IMR-90 (cell line): ENCODE measurements at regions not wholly inside any gene's neighbourhood (a gene's known extent, or its start where the extent isn't known, plus 50 kb on each side); places are given as distances from the start of the nearest gene placed in this dataset.
A peak's percentile ranks its signal among the peaks of the same experiment; 100 is the strongest.

Experiments
- ATAC-seq: fragments of 200-7000 bp; cut with Tn5 transposase; 2 replicates; pipeline ENCODE4 v1.9.1; 2020; ENCODE audit warnings: low read depth, mild to moderate bottlenecking, moderate library complexity
- BruUV-seq: library from RNA; stranded (reverse); fragments of 400-500 nt; replicated peaks from 2 replicates; lab custom pipeline; 2021; lab: Mats Ljungman, UMichigan
- CTCF ChIA-PET: fragments of 300-600 bp; formaldehyde crosslinking; extraction: SDS; loops from one replicate; lab custom pipeline; 2021; ENCODE audit warnings: antibody characterized with exemption; lab: Yijun Ruan, JAX
- POLR2A ChIA-PET: fragments of 300-600 bp; sonication (Branson Sonifier 250); formaldehyde crosslinking; loops from one replicate; lab custom pipeline; 2022; ENCODE audit warnings: antibody characterized with exemption; ENCODE audit not compliant: unreplicated experiment; lab: Charles Lee
- DNase-seq: peaks from one replicate; pipeline ENCODE4 v3.0.0; 2013
- H2AFZ ChIP-seq: replicated peaks from 2 replicates; pipeline ENCODE3; 2013; ENCODE audit warnings: low read length, mild to moderate bottlenecking; ENCODE audit not compliant: poor library complexity
- H2AK5ac ChIP-seq: 2 replicates; pipeline ENCODE4 v1.6.1; 2013; ENCODE audit warnings: low read depth, low read length, inconsistent platforms
- H2AK9ac ChIP-seq: replicated peaks from 2 replicates; pipeline ENCODE3; 2013; ENCODE audit warnings: mild to moderate bottlenecking, low read depth, low read length, moderate library complexity; ENCODE audit not compliant: poor library complexity
- H2BK120ac ChIP-seq: 2 replicates; pipeline ENCODE4 v1.6.1; 2013; ENCODE audit warnings: low read depth, low read length, inconsistent platforms
- H2BK15ac ChIP-seq: 3 replicates; pipeline ENCODE4 v1.6.1; 2013; ENCODE audit warnings: low read depth, low read length, inconsistent platforms
- H2BK20ac ChIP-seq: 2 replicates; pipeline ENCODE4 v1.6.1; 2013; ENCODE audit warnings: low read depth, mild to moderate bottlenecking, inconsistent platforms, low read length, moderate library complexity
- H2BK5ac ChIP-seq: 2 replicates; pipeline ENCODE4 v1.6.1; 2013; ENCODE audit warnings: mild to moderate bottlenecking, low read depth, low read length, inconsistent platforms; ENCODE audit not compliant: poor library complexity, severe bottlenecking
- H3K14ac ChIP-seq: replicated peaks from 2 replicates; pipeline ENCODE4 v1.6.1; 2013; ENCODE audit warnings: low read depth, low read length, inconsistent platforms
- H3K18ac ChIP-seq: 2 replicates; pipeline ENCODE4 v1.6.1; 2013; ENCODE audit warnings: low read depth, low read length, control low read depth
- H3K23ac ChIP-seq: 2 replicates; pipeline ENCODE4 v1.6.1; 2013; ENCODE audit warnings: low read depth, low read length, inconsistent platforms
- H3K27ac ChIP-seq: 2 replicates; pipeline ENCODE4 v1.5.1; 2013; ENCODE audit warnings: mild to moderate bottlenecking, control low read depth, low read length; ENCODE audit not compliant: insufficient read depth
- H3K27me3 ChIP-seq: 2 replicates; pipeline ENCODE4 v1.6.1; 2013; ENCODE audit warnings: low read length; ENCODE audit not compliant: control insufficient read depth, insufficient read depth
- H3K36me3 ChIP-seq: 2 replicates; pipeline ENCODE4 v1.6.1; 2013; ENCODE audit warnings: low read length, mixed read lengths; ENCODE audit not compliant: control insufficient read depth, insufficient read depth
- H3K4ac ChIP-seq: 2 replicates; pipeline ENCODE4 v1.6.1; 2013; ENCODE audit warnings: low read depth, low read length, inconsistent platforms
- H3K4me1 ChIP-seq: 2 replicates; pipeline ENCODE4 v1.6.1; 2013; ENCODE audit warnings: low read length, mixed read lengths; ENCODE audit not compliant: control insufficient read depth, insufficient read depth
- H3K4me2 ChIP-seq: 2 replicates; pipeline ENCODE4 v1.6.1; 2013; ENCODE audit warnings: low read depth, mild to moderate bottlenecking, control low read depth, low read length, moderate library complexity
- H3K4me3 ChIP-seq: 2 replicates; pipeline ENCODE4 v1.5.1; 2013; ENCODE audit warnings: low read depth, mild to moderate bottlenecking, control low read depth, low read length, moderate library complexity; ENCODE audit not compliant: insufficient read depth
- H3K56ac ChIP-seq: 2 replicates; pipeline ENCODE4 v1.6.1; 2013; ENCODE audit warnings: low read length, inconsistent platforms; ENCODE audit not compliant: insufficient read depth; ENCODE audit errors: extremely low read depth
- H3K79me1 ChIP-seq, 2 experiments: 2 replicates each; pipeline ENCODE4 v1.6.1; 2013; ENCODE audit warnings: low read length in 2 of 2, inconsistent platforms in 1 of 2, low read depth in 1 of 2
- H3K9ac ChIP-seq: 2 replicates; pipeline ENCODE4 v1.6.1; 2013; ENCODE audit warnings: low read depth, low read length, control low read depth
- H3K9me1 ChIP-seq: 2 replicates; pipeline ENCODE4 v1.6.1; 2013; ENCODE audit warnings: low read length, inconsistent platforms; ENCODE audit not compliant: insufficient read depth
- H3K9me3 ChIP-seq: 2 replicates; pipeline ENCODE4 v1.6.1; 2013; ENCODE audit warnings: low read length; ENCODE audit not compliant: control insufficient read depth, insufficient read depth
- H4K20me1 ChIP-seq: 2 replicates; pipeline ENCODE4 v1.6.1; 2013; ENCODE audit warnings: low read length, inconsistent platforms; ENCODE audit not compliant: insufficient read depth
- H4K5ac ChIP-seq: 2 replicates; pipeline ENCODE4 v1.6.1; 2013; ENCODE audit warnings: mild to moderate bottlenecking, low read depth, low read length, control low read depth
- H4K8ac ChIP-seq, 2 experiments: 2 replicates each; pipeline ENCODE4 v1.6.1; 2013; ENCODE audit warnings: low read depth in 2 of 2, low read length in 2 of 2, control low read depth in 1 of 2, inconsistent platforms in 1 of 2
- H4K91ac ChIP-seq: 2 replicates; pipeline ENCODE4 v1.6.1; 2013; ENCODE audit warnings: low read depth, low read length, inconsistent platforms; ENCODE audit not compliant: insufficient read depth
- CEBPB ChIP-seq: IDR thresholded peaks from 2 replicates; pipeline ENCODE4 v1.6.1; 2012; ENCODE audit warnings: low read depth, low read length, improper control_type of control experiment
- FOS ChIP-seq: fragments of 150-350 bp; IDR thresholded peaks from 2 replicates; pipeline ENCODE4 v1.6.1; 2016; ENCODE audit warnings: low read depth, low read length
- WGBS, 2 experiments: methylation state at CpG; one replicate each; pipeline versions ENCODE4 v1.1.5 to v1.1.7; 2013; ENCODE audit warnings: missing lambda C conversion rate in 2 of 2; ENCODE audit not compliant: insufficient read length in 1 of 2; ENCODE audit errors: extremely low coverage in 2 of 2; 5-methylcytosine and 5-hydroxymethylcytosine counted together
- dilution Hi-C: fragments of 300-500 bp; cut with HindIII; formaldehyde crosslinking; loops from one replicate; pipeline ENCODE4 v1.14.3; 2018; ENCODE audit warnings: low sequenced_read_pairs; ENCODE audit not compliant: unreplicated experiment
- in situ Hi-C: fragments of 300-500 bp; cut with MboI; formaldehyde crosslinking; loops from 3 replicates; pipeline ENCODE4 v1.14.3; 2019; ENCODE audit warnings: low sequenced_read_pairs, inconsistent platforms, mixed read lengths
- intact Hi-C: fragments of 100-400 bp; cut with micrococcal nuclease; formaldehyde crosslinking; loops from 2 replicates; pipeline ENCODE4 v1.10.0; 2022

DNA sequence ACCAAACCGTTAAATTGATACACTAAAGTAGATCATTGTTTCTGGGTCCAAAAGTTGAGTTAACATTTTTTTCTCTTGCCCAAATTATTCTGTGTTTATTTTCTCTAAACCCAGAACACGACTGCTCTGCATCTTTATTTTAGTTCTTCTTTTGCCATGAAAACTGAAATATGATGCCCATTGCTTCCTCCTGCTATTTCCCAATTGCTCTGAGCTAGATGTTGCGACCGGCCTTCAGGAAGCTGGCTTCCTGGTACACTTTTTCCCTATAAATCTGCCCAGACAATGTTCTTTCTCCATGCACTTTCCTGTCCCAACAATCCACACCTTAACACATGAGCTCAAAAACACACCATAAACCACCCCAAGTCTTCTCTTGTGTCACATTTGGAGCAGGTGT is 501.4 kb downstream of the FBXO15 start:
- Histone ChIP-seq H3K23ac (peak overlapping the region; percentile 34), H2BK5ac (peak overlapping the region; percentile 94), H4K91ac (peak overlapping the region; percentile 80), H3K9me1 (peaks cover 6% of the 10 kb centered on the region; the same call in 1 of the 2 replicates), H3K4me2 (peak overlapping the region; percentile 7; the same call in 1 of the 2 replicates), H2BK15ac (peak overlapping the region; percentile 65), H3K14ac (peak overlapping the region; percentile 58), H4K5ac (peak overlapping the region; percentile 90; the same call in 1 of the 2 replicates), H3K9ac (no peak overlapping the region), H2BK120ac (peak overlapping the region; percentile 93), H3K4me3 (no peak overlapping the region), H3K27me3 (no peaks in the 10 kb centered on the region), H2AK9ac (peak overlapping the region; percentile 0), H3K9me3 (no peaks in the 10 kb centered on the region), H3K36me3 (no peaks in the 10 kb centered on the region), H2BK20ac (peak overlapping the region; percentile 96), H3K79me1 (peaks cover 3 to 30% of the 10 kb centered on the region in 2 experiments), H3K18ac (peak overlapping the region; percentile 89; the same call in 1 of the 2 replicates), H3K4ac (peak overlapping the region; percentile 94), H4K20me1 (no peaks in the 10 kb centered on the region), H2AFZ (peak overlapping the region; percentile 0), H3K27ac (peak overlapping the region; percentile 57), H3K4me1 (peaks cover 15% of the 10 kb centered on the region), H4K8ac (peak overlapping the region; percentile 65 to 95; a peak in 3 of 4 replicates), H2AK5ac (peak overlapping the region; percentile 90), H3K56ac (peak overlapping the region; percentile 33)
- DNase-seq = peak; percentile 36
- TF ChIP-seq FOS (no peak), CEBPB (peak; percentile 64; the same call in 1 of the 2 replicates)
- ChIA-PET CTCF (no interaction called here), POLR2A (interaction anchor here (0.5 kb wide), 1 partner anchor 24 kb away, joined by 5 read pairs; no protein-coding TSS in a partner anchor)
- peak; percentile 24; the same call in 1 of the 2 replicates for ATAC-seq
- dilution Hi-C loops (no loop called here), intact Hi-C loops (no loop called here), in situ Hi-C loops (no loop called here)
- 83% methylated on average over 2 of the region's 4 CpGs; no CpG with 5 or more reads in 1 of the 2 experiments for WGBS, 2 experiments
- BruUV-seq = no TSS peak
